Hindlimb muscle (tissue), 1 donor: ENCODE measurements at regions not wholly inside any gene's neighbourhood (a gene's known extent, or its start where the extent isn't known, plus 50 kb on each side); places are given as distances from the start of the nearest gene placed in this dataset.

Experiments
- DNase-seq: peaks from one replicate; pipeline ENCODE4 v3.0.0-alpha.2; 2013

DNA sequence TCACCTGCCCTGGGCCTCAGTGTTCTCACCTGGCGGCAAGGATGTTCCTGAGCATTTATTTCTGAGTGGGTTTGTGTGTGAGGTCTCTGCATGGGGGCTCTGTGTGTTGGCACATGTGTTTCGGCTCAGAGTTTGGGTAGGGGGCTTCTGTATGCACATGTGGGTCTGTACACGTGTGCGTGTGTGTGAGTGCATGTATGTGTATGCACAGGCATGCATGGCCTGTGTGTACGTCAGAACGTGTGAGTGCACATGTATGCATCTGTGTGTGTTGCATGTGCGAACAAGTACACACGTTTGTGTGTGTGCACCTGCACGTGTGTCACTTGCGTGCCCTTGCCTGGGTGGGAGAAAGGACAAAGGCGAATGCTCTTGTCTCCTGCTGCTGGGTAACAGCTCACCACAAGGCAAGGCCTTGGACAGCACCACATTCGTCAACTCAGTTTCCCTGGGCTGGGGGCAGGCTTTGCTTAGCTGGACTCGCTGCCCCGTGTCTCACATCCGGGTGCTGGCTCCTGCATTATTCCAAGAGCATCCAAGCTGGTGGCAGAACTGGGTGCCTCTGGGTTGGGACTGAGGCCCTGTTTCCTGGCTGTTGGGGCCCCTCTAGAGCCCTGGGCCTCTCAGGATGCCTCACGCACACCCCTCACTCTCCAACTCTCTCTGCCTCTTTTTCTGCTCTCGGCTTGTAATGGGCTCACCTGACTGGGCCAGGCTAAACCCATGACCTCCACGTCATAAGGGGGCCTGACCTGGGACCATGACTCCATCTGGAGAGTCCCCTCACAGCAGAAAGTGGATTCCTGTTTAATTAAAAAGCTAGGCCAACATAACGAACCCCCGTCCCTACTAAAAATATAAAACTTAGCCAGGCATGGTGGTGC lies 153.6 kb upstream of the C14orf180 start:
- DNase-seq = no peak

DNA sequence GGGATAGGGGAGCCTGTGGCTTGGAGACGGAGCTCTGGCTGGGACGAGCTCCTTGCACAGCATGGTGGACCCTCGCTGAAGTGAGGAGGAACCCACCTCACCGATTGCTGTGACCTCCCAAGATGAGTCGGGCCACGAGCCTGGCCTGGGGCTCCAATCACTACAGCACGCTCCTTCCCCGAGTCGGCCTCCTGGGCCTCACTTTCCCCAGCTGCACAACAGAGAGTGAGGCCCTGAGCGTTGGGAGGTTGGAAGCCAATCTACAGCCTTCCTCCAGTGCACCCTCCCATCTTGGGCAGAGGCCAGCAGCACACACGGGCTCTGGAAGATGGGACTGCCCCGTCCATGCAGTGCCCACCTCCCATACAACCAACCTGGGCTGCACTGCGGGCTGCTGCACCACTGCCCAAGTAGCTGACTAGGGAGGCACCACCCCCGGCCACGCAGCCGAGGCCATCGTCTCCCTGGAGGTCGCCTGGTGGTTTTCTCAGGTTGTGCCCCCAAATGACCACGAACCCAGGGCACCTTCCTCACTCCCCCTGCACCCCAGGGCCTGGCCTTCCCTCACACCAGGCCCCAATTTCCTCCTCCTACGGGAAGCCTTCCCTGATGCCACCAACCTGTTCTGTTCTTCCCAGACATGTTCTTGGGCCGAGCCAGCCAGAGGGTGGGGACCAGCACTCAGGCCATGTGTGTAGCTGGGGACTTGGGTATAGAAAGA lies 152.3 kb upstream of the C14orf180 start:
- DNase-seq = no peak

DNA sequence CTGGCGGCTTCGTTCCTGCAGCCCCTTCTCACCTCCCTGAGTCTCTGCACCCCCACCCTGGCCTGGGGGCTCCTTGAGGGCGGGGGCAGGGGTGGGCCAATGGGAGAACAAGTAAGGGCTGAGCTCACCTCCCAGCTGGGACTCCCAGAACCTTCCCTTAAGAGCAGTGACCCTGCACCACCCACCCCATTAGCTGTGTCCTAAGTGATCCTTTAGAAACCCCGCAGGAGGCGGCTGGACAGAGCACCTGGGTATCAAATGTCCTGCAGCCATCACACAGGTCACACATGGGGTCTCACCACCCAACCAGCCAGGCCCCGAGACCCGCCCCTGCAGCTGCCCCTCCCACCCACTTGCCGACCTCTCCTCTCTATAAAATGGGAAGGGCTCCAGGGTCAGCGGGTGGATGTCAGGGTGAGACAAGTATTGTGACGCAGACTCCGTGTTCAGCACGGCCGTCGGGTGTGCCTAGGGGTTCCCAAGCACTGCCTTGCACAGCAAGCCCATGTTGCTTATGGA lies 151.2 kb upstream of the C14orf180 start:
- no peak for DNase-seq

DNA sequence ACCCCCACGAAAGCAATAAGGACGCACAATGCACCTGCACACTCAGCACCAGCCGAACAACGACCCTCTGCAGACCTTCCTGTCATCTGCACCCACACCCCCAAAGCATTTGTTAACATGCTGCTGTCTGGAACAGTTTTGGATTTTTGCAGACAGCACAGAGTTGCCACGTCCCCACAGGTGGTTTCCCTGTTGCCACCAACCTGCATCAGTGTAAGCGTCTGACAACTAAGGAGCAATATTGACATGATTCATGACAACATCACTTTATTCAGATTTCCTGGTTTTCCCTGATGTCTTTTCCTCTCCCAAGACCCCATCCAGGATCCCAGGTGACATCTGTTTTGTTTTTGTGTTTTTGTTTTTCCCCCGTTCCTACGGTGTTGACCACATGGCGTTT lies 150.7 kb upstream of the C14orf180 start:
- no peak for DNase-seq

DNA sequence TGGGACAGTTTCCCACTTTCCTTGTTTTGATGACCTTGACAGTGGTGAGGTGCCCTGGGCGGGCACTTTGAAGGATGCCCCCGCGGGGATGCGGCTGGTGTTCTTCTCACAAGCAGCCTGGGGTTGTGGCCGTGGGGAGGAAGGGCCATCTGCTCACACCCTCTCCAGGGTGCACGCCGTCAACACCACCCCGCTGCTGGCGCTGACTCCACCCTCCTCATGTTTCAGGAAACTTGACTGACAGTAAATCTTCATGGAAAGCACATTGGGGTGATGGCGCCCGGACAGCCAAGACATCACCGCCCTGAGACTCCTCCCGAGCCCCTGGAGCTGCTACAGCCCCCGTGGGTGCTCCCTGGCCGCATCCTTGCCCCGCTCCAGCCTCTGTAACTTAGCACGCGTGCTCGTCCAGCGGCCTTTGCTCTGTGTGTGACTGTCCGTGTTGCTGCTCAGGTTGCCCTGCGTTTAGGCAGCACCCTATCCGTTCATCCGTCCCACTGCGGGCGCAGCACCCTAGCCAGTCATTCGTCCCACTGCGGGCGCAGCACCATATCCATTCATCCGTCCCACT lies 150.2 kb upstream of the C14orf180 start:
- no peak for DNase-seq

DNA sequence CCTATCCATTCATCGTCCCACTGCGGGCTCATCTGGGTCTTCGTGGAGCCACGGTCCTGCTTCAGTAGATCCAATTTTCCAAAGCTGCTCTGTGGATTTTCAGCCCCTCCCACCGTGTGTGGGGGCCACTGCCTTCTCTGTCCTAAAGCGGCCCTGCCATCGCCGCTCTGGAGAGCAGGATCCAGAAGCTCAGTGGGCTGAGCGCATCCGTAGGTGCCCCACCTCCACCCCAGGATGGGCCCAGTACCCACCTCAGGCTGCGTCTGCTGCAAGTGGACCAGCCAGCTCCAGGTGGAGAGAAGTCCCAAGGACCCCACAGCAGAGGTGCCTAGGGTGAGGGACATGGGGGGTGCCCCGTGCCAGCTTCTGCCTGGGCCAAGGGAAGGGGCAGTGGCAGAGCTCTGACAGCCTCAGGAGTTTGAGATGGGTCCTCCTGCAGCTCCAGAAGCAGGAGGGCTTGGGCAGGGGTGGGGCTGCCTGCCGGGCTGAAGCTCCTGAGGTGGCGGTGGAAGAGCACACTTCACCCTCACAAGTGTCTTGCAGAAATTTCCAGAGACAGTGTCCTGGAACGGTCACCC lies 148.1 kb upstream of the C14orf180 start:
- DNase-seq = no peak

DNA sequence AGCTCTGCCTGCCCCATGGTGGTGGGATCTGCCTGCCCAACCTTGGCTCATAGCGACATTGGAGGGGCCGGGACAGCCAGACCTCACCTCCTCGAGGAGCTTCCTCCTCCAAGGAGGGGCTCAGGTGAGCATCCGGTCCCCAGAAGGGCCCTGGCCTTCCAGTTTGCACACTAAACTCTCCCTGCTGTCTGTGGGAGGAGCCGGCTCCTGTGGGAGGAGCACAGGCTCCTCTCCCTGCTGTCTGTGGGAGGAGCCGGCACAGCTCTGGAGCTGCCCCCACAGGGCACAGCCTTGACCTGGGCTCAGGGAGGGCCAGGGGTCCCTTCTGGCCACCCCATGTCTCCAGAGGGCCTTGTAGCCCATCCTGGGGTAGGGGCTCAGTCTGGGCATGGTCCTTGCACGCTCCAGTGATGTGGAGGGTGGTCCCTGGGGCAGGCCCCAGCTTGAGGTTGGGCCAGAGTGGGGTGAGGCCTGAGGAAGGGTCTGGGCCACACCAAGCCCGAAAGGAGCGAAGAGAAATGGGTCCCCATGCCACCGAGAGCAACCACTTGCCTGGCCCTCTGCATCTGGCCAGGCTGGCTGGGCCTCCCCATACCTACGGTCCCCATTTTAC lies 147.5 kb upstream of the C14orf180 start:
- no peak for DNase-seq

DNA sequence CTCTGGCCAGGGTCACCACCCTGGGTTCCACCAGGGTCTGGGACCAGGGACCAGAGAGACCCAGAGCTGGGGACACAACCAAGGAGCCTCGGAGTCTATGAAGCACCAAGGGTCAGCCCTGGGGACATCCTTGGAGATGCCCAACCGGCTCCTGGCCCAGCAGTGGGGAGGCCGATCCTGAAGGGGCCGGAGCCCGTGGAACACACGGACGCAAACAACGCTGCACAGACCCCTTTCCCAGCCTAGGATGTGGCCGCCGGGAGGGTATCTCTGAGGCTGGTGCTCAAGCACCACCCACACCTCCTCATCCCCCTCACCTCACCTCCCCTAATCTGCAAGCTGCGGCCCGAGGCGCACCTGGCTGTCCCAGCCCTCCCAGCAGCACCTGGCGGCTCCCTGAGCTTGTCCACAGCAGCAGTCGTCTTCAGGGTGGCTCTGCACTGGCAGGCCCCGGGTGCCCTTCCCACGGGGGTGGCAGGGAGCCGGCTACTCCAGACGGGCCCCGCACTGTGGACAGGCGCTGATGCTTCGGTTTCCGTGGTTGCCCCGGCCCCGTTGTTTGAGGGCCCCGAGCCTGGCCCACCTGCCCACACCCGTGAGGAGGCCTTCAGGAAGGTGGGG lies 146.8 kb upstream of the C14orf180 start:
- DNase-seq = no peak

DNA sequence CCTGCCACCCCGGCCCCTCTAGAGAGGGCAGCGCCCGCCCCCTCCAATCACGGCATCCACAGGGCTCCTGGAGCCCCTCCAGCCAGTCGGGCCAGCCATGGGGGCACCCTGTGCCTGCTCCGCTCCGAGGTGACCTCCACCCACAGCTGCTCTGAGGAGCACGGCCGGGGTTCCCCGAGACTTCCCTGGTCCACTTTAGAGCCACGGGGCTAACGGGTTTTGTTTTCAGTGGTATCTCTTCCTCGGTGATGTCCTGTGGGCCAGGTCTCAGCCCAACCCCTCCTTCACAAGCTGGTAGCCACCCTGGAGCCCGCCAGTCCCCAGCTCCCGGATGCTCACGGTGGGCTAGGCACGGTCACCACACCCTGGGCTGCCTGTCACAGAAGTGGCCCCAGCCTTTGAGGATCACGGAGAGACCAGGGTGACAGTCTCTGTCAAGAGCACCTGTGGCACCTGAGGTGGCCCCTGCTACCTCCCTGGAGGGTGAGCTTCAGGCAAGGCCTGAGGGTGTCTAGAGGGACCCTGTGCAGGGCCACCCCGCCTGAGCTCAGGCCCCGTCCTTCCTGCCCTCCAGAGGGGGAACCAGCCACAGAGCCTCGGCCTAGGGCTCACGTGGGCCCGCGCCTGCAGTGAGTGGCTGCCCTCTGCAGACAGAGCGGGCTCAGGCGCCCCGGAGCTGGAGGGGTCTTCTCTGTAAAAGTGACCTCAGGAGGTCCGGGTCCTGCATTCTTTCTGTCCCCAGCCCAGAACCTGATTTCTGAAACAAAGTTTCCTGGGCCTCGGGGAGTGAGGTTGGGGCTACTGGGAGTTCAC lies 146.0 kb upstream of the C14orf180 start:
- no peak for DNase-seq

DNA sequence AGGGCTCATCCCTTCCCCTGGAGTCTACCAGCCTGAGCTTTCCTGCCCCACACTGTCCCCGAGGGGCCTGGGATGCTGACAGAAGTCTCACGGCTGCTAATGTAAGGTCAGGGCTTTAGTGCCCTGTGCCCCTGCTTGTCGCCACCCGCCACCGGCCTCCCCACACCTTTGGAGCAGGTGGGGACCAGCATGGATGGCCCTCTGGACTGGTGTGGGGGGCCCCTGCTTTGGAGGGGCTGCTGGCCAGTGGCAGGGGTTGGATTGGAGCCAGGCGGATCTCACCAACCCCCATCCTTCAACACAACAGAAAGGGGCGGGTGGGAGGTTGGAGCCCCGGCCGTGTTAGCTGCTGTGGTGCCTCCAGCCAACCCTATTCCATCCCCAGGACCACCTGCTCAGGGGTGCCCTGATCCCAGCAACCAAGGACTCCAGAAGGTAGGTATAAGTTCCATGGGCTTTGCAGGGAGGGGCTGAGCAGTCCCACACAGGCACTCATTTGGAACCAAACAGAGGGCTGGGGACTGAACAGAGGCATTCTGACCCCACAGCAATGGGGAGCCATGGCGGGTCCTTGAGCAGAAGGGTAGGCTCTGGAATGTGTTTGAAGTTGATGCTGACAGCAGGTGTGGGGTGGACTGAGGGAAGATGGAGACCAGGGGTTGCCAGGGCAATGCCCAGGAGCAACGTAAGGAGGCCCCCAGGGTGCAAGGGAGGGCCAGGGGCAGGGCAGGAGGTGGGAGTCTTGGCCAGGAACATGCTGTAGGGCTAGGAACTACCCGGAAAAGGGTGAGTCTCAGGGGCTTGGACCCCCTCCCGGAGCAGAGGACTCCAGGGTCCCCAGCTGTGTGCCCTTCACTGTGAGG lies 145.1 kb upstream of the C14orf180 start:
- DNase-seq = no peak

DNA sequence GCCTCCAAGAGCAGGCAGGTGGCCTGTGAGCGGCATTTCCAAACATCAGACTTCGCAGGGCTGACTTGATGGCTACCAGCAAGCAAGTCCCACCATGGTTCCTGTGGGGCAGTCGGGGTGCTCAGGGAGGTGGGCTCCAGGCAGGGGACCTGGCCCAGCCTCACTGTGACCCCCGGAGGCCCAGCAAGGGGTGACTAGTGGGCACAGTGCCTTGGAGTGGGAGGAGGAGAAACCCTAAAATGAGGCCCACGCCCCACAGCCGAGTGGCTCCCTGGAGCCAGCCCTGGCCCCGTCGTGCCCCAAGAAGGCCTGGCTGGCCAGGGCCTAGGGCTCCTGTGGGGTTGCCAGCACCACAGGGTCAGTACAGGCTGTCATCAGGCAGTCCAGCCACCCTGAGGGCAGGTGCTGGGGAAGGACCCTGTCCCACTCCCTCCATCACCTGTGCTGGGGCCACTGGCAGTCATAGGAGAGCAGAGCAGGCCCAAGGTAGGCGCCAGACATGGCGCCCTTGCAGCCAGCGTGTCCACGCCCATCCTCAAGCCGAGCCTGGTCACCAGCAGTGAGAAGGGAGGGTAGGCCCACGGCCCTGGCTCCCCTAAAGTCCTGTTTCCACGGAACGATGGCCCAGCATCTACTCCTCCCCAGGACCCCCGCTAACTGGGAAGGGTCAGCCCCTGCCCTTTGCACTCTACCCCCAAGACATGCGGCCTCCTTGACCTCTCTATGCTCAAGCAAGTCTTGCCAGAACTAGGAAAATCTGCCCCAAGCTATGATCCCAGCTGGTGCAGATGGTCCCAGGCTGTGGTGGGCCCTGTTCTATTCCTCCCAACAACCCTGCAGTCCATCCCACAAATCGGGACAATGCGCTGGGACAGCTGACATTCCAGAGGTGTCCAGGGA lies 144.2 kb upstream of the C14orf180 start:
- no peak for DNase-seq

DNA sequence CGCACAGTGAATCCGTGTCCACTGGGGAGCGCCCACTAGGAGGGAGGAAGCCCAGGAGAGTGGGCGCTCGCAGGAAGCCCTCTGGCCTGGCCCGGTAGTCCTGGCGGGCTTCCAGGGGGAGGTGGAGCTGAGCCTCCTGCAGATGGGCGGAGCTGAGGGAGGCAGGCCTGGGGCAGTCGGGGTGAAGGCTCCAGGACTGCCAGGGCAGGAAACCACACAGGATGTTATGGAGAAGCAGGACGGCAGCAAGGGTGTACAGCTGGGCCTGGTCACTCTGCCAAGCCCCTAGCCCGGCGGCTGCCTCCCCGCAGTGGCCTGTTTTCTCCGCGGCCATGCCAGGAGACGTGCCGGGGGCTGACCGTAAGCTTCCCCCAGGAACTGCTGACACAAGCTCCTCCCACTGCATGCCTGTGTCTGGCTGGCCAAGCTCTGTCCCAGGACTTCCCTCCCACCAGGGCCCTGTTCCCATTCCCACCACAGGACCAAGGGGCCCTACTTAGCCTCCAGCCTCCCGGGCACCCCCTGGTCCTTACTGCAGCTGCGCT lies 143.4 kb upstream of the C14orf180 start:
- DNase-seq = peak; percentile 51

DNA sequence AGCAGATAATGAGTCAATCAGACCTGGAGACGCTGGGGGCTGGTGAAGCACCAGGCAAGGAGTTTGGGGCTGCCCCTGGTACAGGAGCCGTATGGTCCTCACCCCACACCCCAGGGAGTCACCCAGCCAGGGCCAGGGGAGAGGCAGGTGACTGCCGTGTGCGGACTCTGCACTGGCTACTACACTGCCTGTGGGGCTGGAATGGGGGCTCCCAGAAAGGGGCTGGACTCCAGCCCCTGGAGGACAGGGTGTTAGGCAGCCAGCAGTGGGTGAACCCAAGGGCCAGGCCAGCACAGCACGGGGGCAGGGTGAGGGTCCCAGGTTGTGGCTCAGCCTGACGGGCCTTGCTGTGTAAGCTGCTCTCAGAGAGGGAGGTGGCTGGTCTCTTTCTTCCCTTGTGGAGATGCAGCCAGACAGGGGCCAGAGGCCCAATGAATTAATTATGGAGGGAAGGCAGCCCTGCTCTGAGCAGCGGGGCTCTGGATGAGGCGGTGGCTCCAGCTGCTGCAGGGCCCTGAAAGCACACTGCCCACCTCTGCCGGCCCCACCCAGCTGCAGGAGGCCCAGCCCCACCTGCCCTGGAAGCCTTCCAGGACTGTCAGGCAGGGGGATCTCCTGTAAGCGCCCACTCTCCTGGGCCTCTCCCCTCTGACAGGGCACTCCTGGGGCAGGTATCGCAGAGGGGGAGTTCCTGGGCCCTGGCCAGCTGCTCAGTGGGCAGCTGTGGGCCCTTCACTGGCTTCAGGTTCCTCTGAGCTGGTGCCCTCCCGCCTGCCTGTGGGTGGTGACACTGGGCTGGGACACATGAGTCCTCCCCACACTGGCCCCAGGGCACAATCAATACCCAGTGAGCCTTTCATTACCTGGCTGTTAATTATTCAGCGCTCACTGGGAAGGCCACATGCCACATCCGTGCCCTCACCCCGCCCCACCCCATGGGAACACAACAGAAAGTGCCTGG lies 142.5 kb upstream of the C14orf180 start:
- no peak for DNase-seq

DNA sequence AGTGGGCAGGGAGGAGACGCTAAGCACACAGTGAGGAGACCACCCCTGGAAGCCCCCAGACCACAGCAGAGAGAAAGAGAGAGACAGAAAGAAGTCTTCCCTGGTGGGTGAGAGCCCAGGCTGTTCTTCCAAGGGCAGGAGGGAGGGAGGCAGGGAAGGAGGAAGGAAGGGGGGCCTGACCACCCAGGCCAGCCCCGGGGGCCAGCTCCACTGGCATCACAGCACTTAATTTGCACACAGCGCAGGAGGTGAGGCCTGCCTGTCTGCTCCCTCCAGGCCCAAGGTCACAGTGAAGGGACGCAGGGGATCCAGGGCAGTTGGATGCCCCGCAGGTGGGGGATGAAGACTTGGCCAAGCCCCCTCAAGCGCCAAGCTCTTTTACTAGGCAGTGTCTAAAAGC lies 141.9 kb upstream of the C14orf180 start:
- DNase-seq = no peak

DNA sequence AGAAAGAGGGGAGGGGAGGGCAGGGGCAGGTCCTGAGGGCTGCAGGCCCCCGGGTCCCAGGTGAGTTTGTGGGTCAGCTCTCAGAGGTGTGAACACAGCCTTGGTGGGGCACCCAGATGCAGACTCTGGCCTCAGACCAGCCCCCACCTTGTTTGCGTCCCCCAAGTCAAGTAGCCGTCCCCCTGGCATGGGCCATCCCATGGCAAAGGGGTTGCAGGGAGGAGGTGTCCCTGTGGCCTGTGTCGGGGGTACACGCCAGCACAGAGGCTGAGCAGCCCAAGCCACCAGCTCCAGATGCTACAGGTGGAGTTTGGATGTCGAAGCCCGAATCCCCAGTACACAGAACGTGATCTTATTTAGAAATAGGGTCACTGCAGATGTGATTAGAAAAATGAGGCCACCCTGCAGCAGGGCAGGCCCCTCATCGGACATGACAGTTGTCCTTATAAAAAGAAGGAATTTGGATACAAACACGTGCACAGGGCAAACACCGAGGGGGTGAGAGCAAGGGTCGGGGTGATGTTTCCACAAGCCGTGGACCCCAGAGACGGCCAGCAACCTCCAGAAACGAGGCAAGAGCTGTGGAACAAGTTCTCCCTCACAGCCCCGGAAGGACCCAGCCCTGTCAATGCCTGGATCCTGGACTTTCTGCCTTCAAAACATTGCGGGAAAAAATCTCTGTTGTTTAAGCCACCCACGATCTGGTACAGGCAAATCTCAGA lies 141.2 kb upstream of the C14orf180 start:
- DNase-seq = no peak

DNA sequence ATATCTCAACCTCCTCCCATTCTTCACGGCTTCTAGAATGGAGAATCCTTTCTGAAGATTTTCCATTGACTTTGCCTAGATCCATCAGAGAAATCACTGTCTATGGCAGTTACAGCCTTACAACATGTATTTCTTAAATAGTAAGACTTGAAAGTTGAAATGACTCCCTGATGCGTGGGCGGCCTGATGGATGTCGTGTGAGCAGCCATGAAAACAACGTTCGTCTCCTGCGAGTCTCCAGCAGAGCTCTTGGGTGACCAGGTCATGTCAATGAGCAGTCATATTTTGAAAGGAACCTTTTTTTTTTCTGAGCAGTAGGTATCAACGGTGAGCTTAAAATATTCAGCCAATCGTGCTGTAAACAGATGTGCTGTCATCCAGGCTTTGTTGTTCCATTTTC lies 139.9 kb upstream of the C14orf180 start:
- no peak for DNase-seq
